Pancreas (tissue), 10 donors: ENCODE measurements at regions not wholly inside any gene's neighbourhood (a gene's known extent, or its start where the extent isn't known, plus 50 kb on each side); places are given as distances from the start of the nearest gene placed in this dataset.

Experiments
- ATAC-seq, 4 donors: fragments of 200-7000 bp; cut with Tn5 transposase; one replicate each; pipeline versions ENCODE4 v1.8.0 to v1.9.1; 2020; ENCODE audit warnings: mild to moderate bottlenecking in 4 of 4, moderate library complexity in 4 of 4
- DNase-seq, 6 donors: peaks; one replicate each; pipeline ENCODE4 v3.0.0-alpha.2; 2020
- FAIRE-seq: peaks from 2 replicates; lab custom pipeline; 2012; peaks lifted over from hg19 to GRCh38; lab: Jason Lieb, UNC
- H3K27ac ChIP-seq, 4 donors: fragments of 200-600 bp; sonication (generic); 1 replicate in 3 of 4; 2 replicates in 1 of 4; pipeline versions ENCODE4 v1.5.0 to v1.8.0; 2020
- H3K27me3 ChIP-seq, 4 donors: fragments of 200-600 bp; one replicate each; pipeline ENCODE4 v1.8.0; 2021
- H3K36me3 ChIP-seq, 3 donors: fragments of 200-600 bp; sonication (generic) in 1 of 3; one replicate each; pipeline versions ENCODE4 v1.5.0 to v1.8.0; 2020 to 2021
- H3K4me1 ChIP-seq, 3 donors: fragments of 200-600 bp; one replicate each; pipeline ENCODE4 v1.8.0; 2021
- H3K4me3 ChIP-seq, 4 donors: fragments of 200-600 bp; sonication (generic) in 2 of 4; one replicate each; pipeline versions ENCODE4 v1.5.0 to v1.8.0; 2020 to 2021
- H3K9me3 ChIP-seq, 4 donors: fragments of 200-600 bp; one replicate each; pipeline ENCODE4 v1.8.0; 2021
- WGBS, 2 donors: extraction: QIAGEN DNeasy Blood & Tissue Kit; methylation state at CpG; one replicate each; pipeline ENCODE4 v1.1.7; 2013; 5-methylcytosine and 5-hydroxymethylcytosine counted together
- intact Hi-C, 3 donors: fragments of 100-400 bp; cut with DNase I; formaldehyde crosslinking; loops; one replicate each; pipeline versions ENCODE4 v1.11.1 to v1.14.2; 2022
- TF ChIP-seq, protein P1 (sequence below), 4 donors: fragments of 200-600 bp; sonication (generic) in 3 of 4; IDR thresholded peaks; one replicate each; pipeline versions ENCODE4 v1.5.0 to v1.8.0; 2021; ENCODE audit warnings: antibody characterized with exemption in 4 of 4
- donor health status: healthy with polysubstance abuse.
- donor health status: DM: no; HTN: no; CAD: no; lungs with moderate emphysema.
- donor health status: DM: no; HTN: no; CAD: no.
- donor health status: control.
- donor health status: control.
- donor health status: Bipolar disorder and iron deficiency.
- donor health status: DM: yes; HTN: yes; CAD: no.
- donor health status: DM: no; HTN: no; CAD: no.
- donor health status: DM: no; HTN: no; CAD: no.
- donor health status: DM: yes; HTN: yes; CAD: no.

DNA sequence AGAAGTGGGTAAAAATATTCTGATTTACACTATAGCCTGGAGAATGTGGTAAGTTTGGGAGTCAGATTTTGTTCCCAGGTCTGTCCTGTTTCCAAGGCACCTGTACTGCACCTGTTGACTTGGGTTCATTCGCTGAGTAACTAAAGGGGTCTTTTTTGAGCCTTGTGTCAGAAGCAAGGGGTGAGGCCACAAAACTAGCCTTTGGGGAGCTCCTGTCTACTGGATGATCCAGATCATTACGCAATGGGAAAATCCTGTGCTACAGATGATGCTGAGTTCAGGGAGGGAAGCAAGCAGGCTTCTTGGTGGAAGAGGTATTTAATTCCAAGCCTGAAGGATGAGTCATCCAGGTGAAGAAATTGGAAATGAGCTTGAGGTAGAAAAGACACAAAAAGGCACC is 424.0 kb downstream of the MATN1 start:
- Histone ChIP-seq H3K27me3 (no peaks in the 10 kb centered on the region), H3K36me3 (no peaks in the 10 kb centered on the region), H3K27ac (no peak overlapping the region), H3K9me3 (no peaks in the 10 kb centered on the region), H3K4me1 (no peaks in the 10 kb centered on the region), H3K4me3 (no peak overlapping the region)
- FAIRE-seq, result no peak
- WGBS, 2 donors, result 81 to 93% methylated on average over 2 of the region's 2 CpGs
- DNase-seq, result peak in 1 of 6 donors; percentile 0
- intact Hi-C loops, result no loop called here
- no peak for ATAC-seq
- TF ChIP-seq, protein P1, sequence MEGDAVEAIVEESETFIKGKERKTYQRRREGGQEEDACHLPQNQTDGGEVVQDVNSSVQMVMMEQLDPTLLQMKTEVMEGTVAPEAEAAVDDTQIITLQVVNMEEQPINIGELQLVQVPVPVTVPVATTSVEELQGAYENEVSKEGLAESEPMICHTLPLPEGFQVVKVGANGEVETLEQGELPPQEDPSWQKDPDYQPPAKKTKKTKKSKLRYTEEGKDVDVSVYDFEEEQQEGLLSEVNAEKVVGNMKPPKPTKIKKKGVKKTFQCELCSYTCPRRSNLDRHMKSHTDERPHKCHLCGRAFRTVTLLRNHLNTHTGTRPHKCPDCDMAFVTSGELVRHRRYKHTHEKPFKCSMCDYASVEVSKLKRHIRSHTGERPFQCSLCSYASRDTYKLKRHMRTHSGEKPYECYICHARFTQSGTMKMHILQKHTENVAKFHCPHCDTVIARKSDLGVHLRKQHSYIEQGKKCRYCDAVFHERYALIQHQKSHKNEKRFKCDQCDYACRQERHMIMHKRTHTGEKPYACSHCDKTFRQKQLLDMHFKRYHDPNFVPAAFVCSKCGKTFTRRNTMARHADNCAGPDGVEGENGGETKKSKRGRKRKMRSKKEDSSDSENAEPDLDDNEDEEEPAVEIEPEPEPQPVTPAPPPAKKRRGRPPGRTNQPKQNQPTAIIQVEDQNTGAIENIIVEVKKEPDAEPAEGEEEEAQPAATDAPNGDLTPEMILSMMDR (IDR thresholded peaks at IDR 0.05), result no peak

DNA sequence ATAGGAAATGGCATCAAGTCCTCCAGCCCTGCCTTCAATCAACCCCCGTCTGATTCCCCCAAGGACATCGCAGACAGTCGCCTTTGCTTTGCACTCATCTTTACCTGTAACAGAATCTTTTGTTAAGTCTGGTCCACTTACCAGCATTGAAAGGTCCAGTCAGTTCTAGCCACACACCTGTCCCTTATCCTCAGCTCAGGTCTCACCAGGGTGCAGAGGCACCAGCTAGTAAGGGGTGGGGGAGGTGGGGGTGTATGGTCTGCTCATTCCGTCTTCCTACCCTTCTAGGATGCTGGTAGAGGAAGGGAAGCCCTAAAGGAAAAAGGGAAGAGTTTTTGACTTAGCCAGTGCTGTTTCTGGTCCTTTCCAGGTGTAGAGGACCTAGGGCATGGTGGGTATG is 427.7 kb downstream of the MATN1 start:
- TF ChIP-seq, protein P1 (IDR thresholded peaks at IDR 0.05), result no peak
- DNase-seq (peak in 1 of 6 donors; percentile 0), FAIRE-seq (no peak), ATAC-seq (no peak)
- Histone ChIP-seq H3K9me3 (no peaks in the 10 kb centered on the region), H3K4me1 (no peaks in the 10 kb centered on the region), H3K27me3 (peaks cover 0 to 4% (median 0%) of the 10 kb centered on the region in 4 donors), H3K36me3 (no peaks in the 10 kb centered on the region), H3K4me3 (no peak overlapping the region), H3K27ac (no peak overlapping the region)
- intact Hi-C loops, result no loop called here
- WGBS, 2 donors, result 53 to 60% methylated on average over 4 of the region's 4 CpGs

- TF ChIP-seq, protein P1 (IDR thresholded peaks at IDR 0.05), result no peak
- DNase-seq, result no peak
- Histone ChIP-seq H3K27me3 (peaks cover 0 to 4% (median 0%) of the 10 kb centered on the region in 4 donors), H3K27ac (no peak overlapping the region), H3K36me3 (no peaks in the 10 kb centered on the region), H3K4me1 (no peaks in the 10 kb centered on the region), H3K9me3 (no peaks in the 10 kb centered on the region), H3K4me3 (no peak overlapping the region)
- intact Hi-C loops, result no loop called here
- FAIRE-seq, result no peak
- ATAC-seq, result no peak
- 43 to 49% methylated on average over 2 of the region's 2 CpGs for WGBS, 2 donors
Measured at GRCh38 chr1:30295266-30295665, 428.1 kb downstream of the MATN1 start.

DNA sequence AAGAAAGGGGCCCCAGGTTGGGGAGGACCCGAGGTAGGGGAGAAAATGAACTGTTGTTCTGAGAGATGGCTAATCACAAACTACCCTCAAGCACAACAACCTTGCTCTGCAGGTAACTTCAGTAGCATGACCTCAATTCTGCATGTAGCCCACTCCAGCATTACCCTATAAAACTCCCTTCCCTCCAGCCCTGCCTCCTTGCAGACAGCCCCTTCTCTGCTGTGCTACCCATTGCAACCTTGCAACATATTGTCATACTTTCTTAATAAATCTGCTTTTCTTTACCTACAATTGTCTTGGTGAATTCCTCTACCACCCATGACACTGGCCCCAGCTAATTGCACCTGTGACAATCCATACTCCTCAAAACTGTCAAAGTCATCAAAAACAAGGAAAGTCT is 428.9 kb downstream of the MATN1 start:
- Histone ChIP-seq H3K27ac (no peak overlapping the region), H3K36me3 (no peaks in the 10 kb centered on the region), H3K9me3 (no peaks in the 10 kb centered on the region), H3K4me3 (no peak overlapping the region), H3K4me1 (no peaks in the 10 kb centered on the region), H3K27me3 (peaks cover 0 to 4% (median 0%) of the 10 kb centered on the region in 4 donors)
- no peak for FAIRE-seq
- no peak for ATAC-seq
- TF ChIP-seq, protein P1 (IDR thresholded peaks at IDR 0.05), result no peak
- intact Hi-C loops, result no loop called here
- DNase-seq, result no peak
- 48 to 68% methylated on average over 1 of the region's 1 CpG for WGBS, 2 donors

DNA sequence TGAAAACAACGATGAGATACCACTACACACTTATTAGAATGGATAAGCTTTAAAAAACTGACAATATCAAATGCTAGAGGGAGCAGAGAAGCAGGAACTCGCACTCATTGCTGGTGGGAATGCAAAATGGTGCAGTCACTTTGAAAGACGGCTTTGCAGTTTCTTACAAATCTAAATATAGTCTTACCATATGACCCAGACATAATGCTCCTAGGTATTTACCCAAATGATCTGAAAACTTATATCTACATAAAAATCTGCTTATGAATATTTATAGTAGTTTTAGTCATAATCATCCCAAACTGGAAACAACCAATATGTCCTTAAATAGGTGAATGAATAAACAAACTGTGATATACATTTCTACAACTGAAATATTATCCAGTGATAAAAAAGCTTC is 430.9 kb downstream of the MATN1 start:
- no peak for FAIRE-seq
- intact Hi-C loops, result no loop called here
- Histone ChIP-seq H3K36me3 (no peaks in the 10 kb centered on the region), H3K27ac (no peak overlapping the region), H3K4me3 (no peak overlapping the region), H3K9me3 (no peaks in the 10 kb centered on the region), H3K4me1 (no peaks in the 10 kb centered on the region), H3K27me3 (peaks cover 0 to 4% (median 0%) of the 10 kb centered on the region in 4 donors)
- no peak for DNase-seq
- whole genome bisulfite sequencing, 2 donors, result 52 to 71% methylated on average over 3 of the region's 3 CpGs
- TF ChIP-seq, protein P1 (IDR thresholded peaks at IDR 0.05), result no peak
- ATAC-seq, result no peak
